B cell (primary cell): ENCODE measurements at regions not wholly inside any gene's neighbourhood (a gene's known extent, or its start where the extent isn't known, plus 50 kb on each side); places are given as distances from the start of the nearest gene placed in this dataset.

Experiments used
- ATAC-seq: fragments of 200-7000 bp; cut with Tn5 transposase; one replicate; pipeline ENCODE4 v1.10.0; 2021; ENCODE audit warnings: low read depth, mild to moderate bottlenecking, moderate number of reproducible peaks, moderate library complexity
- CTCF ChIA-PET: fragments of 350-600 bp; sonication (Branson Sonifier 250); formaldehyde crosslinking; loops from one replicate; lab custom pipeline; 2021; ENCODE audit warnings: antibody characterized with exemption, inconsistent platforms; lab: Charles Lee
- POLR2A ChIA-PET: fragments of 350-600 bp; sonication (Branson Sonifier 250); formaldehyde crosslinking; loops from one replicate; lab custom pipeline; 2021; ENCODE audit warnings: antibody characterized with exemption; lab: Charles Lee
- DNase-seq: peaks from one replicate; pipeline ENCODE4 v3.0.0; 2013
- H2AFZ ChIP-seq: 2 replicates; pipeline ENCODE4 v1.6.1; 2012; ENCODE audit warnings: mild to moderate bottlenecking, low read depth, low read length; ENCODE audit not compliant: insufficient read depth, poor library complexity, severe bottlenecking
- H3K27ac ChIP-seq, 2 donors: 1 replicate in 1 of 2; 2 replicates in 1 of 2; pipeline ENCODE4 v1.5.1; 2012 to 2013; ENCODE audit warnings: low read length in 2 of 2, mild to moderate bottlenecking in 2 of 2, moderate library complexity in 1 of 2
- H3K27me3 ChIP-seq, 4 experiments: fragments of 200-600 bp in 1 of 4; sonication (generic) in 1 of 4; replicated peaks in 1 of 4; 1 replicate in 2 of 4; 2 replicates in 2 of 4; pipeline versions ENCODE4 v1.6.1 to v1.7.0; 2013 to 2016; ENCODE audit warnings: low read length in 3 of 4, mild to moderate bottlenecking in 2 of 4, mixed read lengths in 1 of 4, moderate library complexity in 1 of 4; ENCODE audit not compliant: insufficient read depth in 4 of 4, control insufficient read depth in 3 of 4; ENCODE audit errors: control extremely low read depth in 1 of 4
- H3K36me3 ChIP-seq, 2 experiments: replicated peaks in 1 of 2; 1 replicate in 1 of 2; 2 replicates in 1 of 2; pipeline versions ENCODE4 v1.6.1 to v1.7.1; 2013; ENCODE audit warnings: low read length in 1 of 2; ENCODE audit not compliant: insufficient read depth in 2 of 2, control insufficient read depth in 1 of 2; ENCODE audit errors: control extremely low read depth in 1 of 2, extremely low read depth in 1 of 2
- H3K4me1 ChIP-seq, 2 donors: fragments of 200-600 bp in 1 of 2; sonication (generic) in 1 of 2; 1 replicate in 1 of 2; 2 replicates in 1 of 2; pipeline versions ENCODE4 v1.5.1 to v1.6.1; 2013 to 2017; ENCODE audit warnings: low read length in 2 of 2; ENCODE audit not compliant: control insufficient read depth in 2 of 2, insufficient read depth in 2 of 2
- H3K4me2 ChIP-seq: replicated peaks from 2 replicates; pipeline ENCODE3; 2012; ENCODE audit warnings: mild to moderate bottlenecking, low read depth, low read length; ENCODE audit not compliant: poor library complexity, severe bottlenecking
- H3K4me3 ChIP-seq, 5 experiments: fragments of 200-600 bp in 1 of 5; sonication (generic) in 1 of 5; 1 replicate in 3 of 5; 2 replicates in 2 of 5; pipeline versions ENCODE4 v1.5.1 to v1.7.0; 2011 to 2016; ENCODE audit warnings: low read length in 4 of 5, mild to moderate bottlenecking in 4 of 5, low read depth in 2 of 5, control low read depth in 1 of 5, moderate library complexity in 1 of 5; ENCODE audit not compliant: insufficient read depth in 1 of 5; ENCODE audit errors: control extremely low read depth in 1 of 5, extremely low read depth in 1 of 5
- H3K79me2 ChIP-seq: fragments of 200-600 bp; sonication (generic); one replicate; pipeline ENCODE4 v1.6.0; 2016; ENCODE audit warnings: low read length; ENCODE audit not compliant: control insufficient read depth, insufficient read depth
- H3K9ac ChIP-seq: fragments of 200-600 bp; sonication (generic); 2 replicates; pipeline ENCODE4 v1.6.1; 2017; ENCODE audit warnings: mild to moderate bottlenecking, low read length, moderate library complexity
- H3K9me3 ChIP-seq, 3 donors: one replicate each; pipeline versions ENCODE4 v1.6.1 to v1.7.1; 2013; ENCODE audit warnings: low read length in 2 of 3; ENCODE audit not compliant: control insufficient read depth in 2 of 3, insufficient read depth in 1 of 3; ENCODE audit errors: control extremely low read depth in 1 of 3
- H4K20me1 ChIP-seq: 2 replicates; pipeline ENCODE4 v1.6.0; 2012; ENCODE audit warnings: mild to moderate bottlenecking, low read length; ENCODE audit not compliant: insufficient read depth, control insufficient read depth, poor library complexity, severe bottlenecking
- H3K27ac Mint-ChIP-seq: one replicate; pipeline ENCODE4 v1.8.0; 2021; ENCODE audit warnings: mixed read lengths
- H3K27me3 Mint-ChIP-seq: one replicate; pipeline ENCODE4 v1.8.0; 2021; ENCODE audit warnings: mixed read lengths
- H3K4me1 Mint-ChIP-seq: one replicate; pipeline ENCODE4 v1.8.0; 2021; ENCODE audit warnings: mixed read lengths
- H3K4me3 Mint-ChIP-seq: one replicate; pipeline ENCODE4 v1.8.0; 2021; ENCODE audit warnings: mixed read lengths
- H3K9me3 Mint-ChIP-seq: one replicate; pipeline ENCODE4 v1.8.0; 2022; ENCODE audit warnings: mixed read lengths; ENCODE audit not compliant: insufficient read depth
- CTCF ChIP-seq: fragments of 200-600 bp; IDR thresholded peaks from one replicate; pipeline ENCODE4 v1.8.0; 2022; ENCODE audit warnings: antibody characterized with exemption, mild to moderate bottlenecking
- EZH2 ChIP-seq: IDR thresholded peaks from 2 replicates; pipeline ENCODE4 v1.6.1; 2012; ENCODE audit warnings: borderline replicate concordance, low read depth, mild to moderate bottlenecking, moderate library complexity, low read length; ENCODE audit not compliant: insufficient read depth, poor library complexity, severe bottlenecking
- WGBS: methylation state at CpG from one replicate; pipeline ENCODE4 v1.1.5; 2013; ENCODE audit warnings: missing lambda C conversion rate; ENCODE audit not compliant: insufficient coverage; 5-methylcytosine and 5-hydroxymethylcytosine counted together
- intact Hi-C: fragments of 100-400 bp; cut with micrococcal nuclease; formaldehyde crosslinking; loops from one replicate; pipeline ENCODE4 v1.10.0; 2022

GRCh38 chr2:21627938-21628337 lies 504.2 kb downstream of the TDRD15 start:
- peaks cover 4% of the 10 kb centered on the region for H3K9me3 Mint-ChIP-seq
- no peaks in the 10 kb centered on the region for H3K27me3 Mint-ChIP-seq
- Histone ChIP-seq H3K36me3 (no peaks in the 10 kb centered on the region), H3K79me2 (no peaks in the 10 kb centered on the region), H2AFZ (no peak overlapping the region), H4K20me1 (no peaks in the 10 kb centered on the region), H3K9me3 (no peaks in the 10 kb centered on the region), H3K4me1 (no peaks in the 10 kb centered on the region), H3K4me2 (no peak overlapping the region), H3K27ac (no peak overlapping the region), H3K27me3 (no peaks in the 10 kb centered on the region), H3K4me3 (no peak overlapping the region), H3K9ac (no peak overlapping the region)
- TF ChIP-seq CTCF (no peak), EZH2 (no peak)
- ATAC-seq (no peak), DNase-seq (no peak)
- intact Hi-C loops: no loop called here
- POLR2A ChIA-PET: no interaction called here
- no peaks in the 10 kb centered on the region for H3K4me1 Mint-ChIP-seq
- H3K27ac Mint-ChIP-seq: no peak overlapping the region
- CTCF ChIA-PET: no interaction called here
- no peak overlapping the region for H3K4me3 Mint-ChIP-seq

GRCh38 chr2:21633015-21633414 lies 509.2 kb downstream of the TDRD15 start:
- ATAC-seq: no peak
- no peak overlapping the region for H3K9ac ChIP-seq
- H3K79me2 ChIP-seq: no peaks in the 10 kb centered on the region
- 94% methylated on average over 2 of the region's 5 CpGs for WGBS
- no peak overlapping the region for H3K4me3 Mint-ChIP-seq
- no peak overlapping the region for H2AFZ ChIP-seq
- H3K27me3 ChIP-seq: no peaks in the 10 kb centered on the region
- no peak overlapping the region for H3K27ac ChIP-seq
- H3K4me1 ChIP-seq: no peaks in the 10 kb centered on the region
- no peaks in the 10 kb centered on the region for H4K20me1 ChIP-seq
- H3K4me1 Mint-ChIP-seq: no peaks in the 10 kb centered on the region
- TF ChIP-seq EZH2: no peak
- H3K27me3 Mint-ChIP-seq: no peaks in the 10 kb centered on the region
- intact Hi-C loops: no loop called here
- ChIA-PET CTCF (no interaction called here), POLR2A (no interaction called here)
- no peak overlapping the region for H3K4me2 ChIP-seq
- H3K4me3 ChIP-seq: no peak overlapping the region
- no peaks in the 10 kb centered on the region for H3K36me3 ChIP-seq
- peaks cover 0 to 3% (median 0%) of the 10 kb centered on the region in 3 donors for H3K9me3 ChIP-seq
- no peak overlapping the region for H3K27ac Mint-ChIP-seq
- no peaks in the 10 kb centered on the region for H3K9me3 Mint-ChIP-seq
- no peak for DNase-seq
